ENCODE measurements at regions not wholly inside any gene's neighbourhood (a gene's known extent, or its start where the extent isn't known, plus 50 kb on each side); places are given as distances from the start of the nearest gene placed in this dataset.
A peak's percentile ranks its signal among the peaks of the same experiment; 100 is the strongest.

DNA sequence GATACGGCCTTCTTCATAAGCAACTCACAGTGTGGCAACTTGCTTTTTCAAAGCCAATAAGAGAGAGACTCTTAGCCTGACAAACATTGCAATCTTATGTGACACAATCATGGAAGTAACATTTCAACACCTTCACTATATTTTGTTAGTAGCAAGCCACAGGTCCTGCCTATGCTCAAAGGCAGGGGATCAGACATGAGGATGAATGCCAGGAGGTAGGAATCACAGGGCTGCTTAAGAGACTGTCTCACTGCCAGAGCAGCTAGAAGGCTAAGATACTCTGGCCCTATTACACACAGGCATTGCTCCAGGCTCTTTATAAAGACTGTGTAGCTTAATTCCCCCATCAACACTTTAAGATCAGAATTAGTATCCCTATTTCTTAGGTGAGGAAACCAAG, 236.2 kb upstream of the KAZN start:
- no peak overlapping the region for H3K4me3 ChIP-seq (ENCODE audit: low read depth, low read length)
- TF ChIP-seq, protein P1, sequence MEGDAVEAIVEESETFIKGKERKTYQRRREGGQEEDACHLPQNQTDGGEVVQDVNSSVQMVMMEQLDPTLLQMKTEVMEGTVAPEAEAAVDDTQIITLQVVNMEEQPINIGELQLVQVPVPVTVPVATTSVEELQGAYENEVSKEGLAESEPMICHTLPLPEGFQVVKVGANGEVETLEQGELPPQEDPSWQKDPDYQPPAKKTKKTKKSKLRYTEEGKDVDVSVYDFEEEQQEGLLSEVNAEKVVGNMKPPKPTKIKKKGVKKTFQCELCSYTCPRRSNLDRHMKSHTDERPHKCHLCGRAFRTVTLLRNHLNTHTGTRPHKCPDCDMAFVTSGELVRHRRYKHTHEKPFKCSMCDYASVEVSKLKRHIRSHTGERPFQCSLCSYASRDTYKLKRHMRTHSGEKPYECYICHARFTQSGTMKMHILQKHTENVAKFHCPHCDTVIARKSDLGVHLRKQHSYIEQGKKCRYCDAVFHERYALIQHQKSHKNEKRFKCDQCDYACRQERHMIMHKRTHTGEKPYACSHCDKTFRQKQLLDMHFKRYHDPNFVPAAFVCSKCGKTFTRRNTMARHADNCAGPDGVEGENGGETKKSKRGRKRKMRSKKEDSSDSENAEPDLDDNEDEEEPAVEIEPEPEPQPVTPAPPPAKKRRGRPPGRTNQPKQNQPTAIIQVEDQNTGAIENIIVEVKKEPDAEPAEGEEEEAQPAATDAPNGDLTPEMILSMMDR (IDR thresholded peaks at IDR 0.05; ENCODE audit: low read depth, low read length, missing control alignments): no peak
- in situ Hi-C loops (cut with HindIII; ENCODE audit: low sequenced_read_pairs): no loop called here
- no peak for DNase-seq (ENCODE audit: low read depth)

DNA sequence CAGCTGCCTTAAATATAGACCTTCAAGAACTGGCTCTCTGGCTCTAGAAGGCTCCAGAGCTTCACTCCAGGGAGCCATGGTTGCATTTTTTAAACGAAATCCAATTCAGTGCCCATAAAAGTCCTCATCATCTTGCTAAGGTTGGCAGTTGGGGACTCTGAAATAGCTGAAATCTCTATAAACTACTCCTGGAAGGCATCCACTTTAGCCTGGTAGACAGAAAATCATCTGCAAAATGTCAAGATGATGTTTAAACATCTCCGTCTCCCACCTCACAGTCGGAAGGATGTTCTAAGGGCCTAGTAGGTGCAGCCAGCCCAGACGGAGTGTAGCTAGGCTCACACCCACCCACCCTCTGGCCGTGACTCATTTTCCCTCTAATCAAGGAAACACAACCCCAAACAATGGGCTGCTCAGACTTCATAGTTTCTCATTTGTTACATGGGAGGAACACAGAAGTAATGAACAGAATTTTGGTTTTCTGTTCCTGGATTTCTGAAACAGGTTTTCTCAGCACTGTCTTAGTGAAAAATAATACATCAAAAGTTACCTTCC, 235.4 kb upstream of the KAZN start:
- no peak overlapping the region for H3K4me3 ChIP-seq (ENCODE audit: low read depth, low read length)
- TF ChIP-seq, protein P1 (IDR thresholded peaks at IDR 0.05; ENCODE audit: low read depth, low read length, missing control alignments): no peak
- in situ Hi-C loops (cut with HindIII; ENCODE audit: low sequenced_read_pairs): no loop called here
- DNase-seq (ENCODE audit: low read depth): no peak

DNA sequence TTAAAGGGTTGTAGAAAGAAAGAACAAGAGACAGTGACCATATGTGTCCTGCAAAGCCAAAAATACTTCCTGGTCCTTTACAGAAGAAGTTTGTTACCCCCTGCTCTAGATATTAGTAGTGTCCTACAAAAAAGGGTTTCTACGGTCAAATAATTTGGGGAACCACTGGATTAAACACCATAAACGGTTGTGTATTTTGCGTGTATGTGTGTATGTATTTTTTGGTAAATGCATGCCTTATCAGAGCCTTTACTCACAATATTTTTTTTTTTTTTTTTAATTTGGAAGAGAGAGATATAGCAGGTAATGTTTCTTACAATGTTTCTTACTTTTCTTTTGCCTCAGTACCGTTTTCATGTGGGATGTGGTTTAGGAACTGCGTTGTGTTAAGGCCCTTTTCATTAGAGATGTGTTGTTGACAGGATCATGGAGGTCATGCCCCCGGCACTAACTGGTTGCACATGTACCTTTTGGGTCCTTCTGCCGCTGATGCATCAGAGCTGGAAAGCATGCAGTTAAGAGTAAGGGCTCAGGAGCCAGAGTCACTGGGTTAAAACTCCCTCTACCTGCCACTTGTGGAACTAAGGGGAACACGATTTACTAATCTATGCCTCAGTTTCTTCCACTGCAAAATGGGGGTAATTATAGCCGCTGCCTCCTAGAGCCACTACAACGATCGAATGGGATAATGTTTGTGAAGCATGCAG, 234.6 kb upstream of the KAZN start:
- in situ Hi-C loops (cut with HindIII; ENCODE audit: low sequenced_read_pairs): no loop called here
- H3K4me3 ChIP-seq (ENCODE audit: low read depth, low read length): no peak overlapping the region
- TF ChIP-seq, protein P1 (IDR thresholded peaks at IDR 0.05; ENCODE audit: low read depth, low read length, missing control alignments): peak; percentile 16
- no peak for DNase-seq (ENCODE audit: low read depth)

DNA sequence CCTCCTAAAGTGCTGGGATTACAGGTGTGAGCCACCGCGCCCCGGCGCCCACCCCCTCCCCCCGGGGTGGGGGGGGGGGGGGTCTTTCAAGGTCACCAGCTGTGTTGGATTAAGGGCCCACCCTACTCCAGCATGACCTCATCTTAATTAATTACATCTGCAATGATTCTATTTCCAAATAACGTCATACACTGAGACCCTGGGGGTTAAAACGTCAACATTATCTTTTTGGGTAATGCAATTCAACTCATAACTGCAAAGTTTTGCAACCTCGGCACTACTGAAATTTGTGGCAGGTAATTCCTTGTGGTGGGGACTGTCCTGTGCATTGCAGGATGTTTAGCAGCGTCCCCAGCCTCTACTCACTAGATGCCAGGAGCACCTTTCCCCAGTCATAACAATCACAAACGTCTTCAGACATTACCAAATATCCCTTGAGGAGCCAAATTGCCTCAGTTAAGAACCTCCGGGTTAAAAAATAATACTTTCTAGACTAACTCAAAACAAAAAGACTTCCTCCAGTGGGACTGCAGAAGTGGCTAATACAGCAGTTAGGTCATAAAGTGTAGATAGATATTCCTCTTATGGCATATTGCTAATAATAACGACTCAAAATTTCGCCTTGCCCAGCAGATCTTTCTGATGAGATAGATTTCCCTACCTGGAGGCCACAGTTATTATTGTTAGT, 233.0 kb upstream of the KAZN start:
- TF ChIP-seq, protein P1 (IDR thresholded peaks at IDR 0.05; ENCODE audit: low read depth, low read length, missing control alignments): no peak
- in situ Hi-C loops (cut with HindIII; ENCODE audit: low sequenced_read_pairs): no loop called here
- DNase-seq (ENCODE audit: low read depth): no peak
- no peak overlapping the region for H3K4me3 ChIP-seq (ENCODE audit: low read depth, low read length)

DNA sequence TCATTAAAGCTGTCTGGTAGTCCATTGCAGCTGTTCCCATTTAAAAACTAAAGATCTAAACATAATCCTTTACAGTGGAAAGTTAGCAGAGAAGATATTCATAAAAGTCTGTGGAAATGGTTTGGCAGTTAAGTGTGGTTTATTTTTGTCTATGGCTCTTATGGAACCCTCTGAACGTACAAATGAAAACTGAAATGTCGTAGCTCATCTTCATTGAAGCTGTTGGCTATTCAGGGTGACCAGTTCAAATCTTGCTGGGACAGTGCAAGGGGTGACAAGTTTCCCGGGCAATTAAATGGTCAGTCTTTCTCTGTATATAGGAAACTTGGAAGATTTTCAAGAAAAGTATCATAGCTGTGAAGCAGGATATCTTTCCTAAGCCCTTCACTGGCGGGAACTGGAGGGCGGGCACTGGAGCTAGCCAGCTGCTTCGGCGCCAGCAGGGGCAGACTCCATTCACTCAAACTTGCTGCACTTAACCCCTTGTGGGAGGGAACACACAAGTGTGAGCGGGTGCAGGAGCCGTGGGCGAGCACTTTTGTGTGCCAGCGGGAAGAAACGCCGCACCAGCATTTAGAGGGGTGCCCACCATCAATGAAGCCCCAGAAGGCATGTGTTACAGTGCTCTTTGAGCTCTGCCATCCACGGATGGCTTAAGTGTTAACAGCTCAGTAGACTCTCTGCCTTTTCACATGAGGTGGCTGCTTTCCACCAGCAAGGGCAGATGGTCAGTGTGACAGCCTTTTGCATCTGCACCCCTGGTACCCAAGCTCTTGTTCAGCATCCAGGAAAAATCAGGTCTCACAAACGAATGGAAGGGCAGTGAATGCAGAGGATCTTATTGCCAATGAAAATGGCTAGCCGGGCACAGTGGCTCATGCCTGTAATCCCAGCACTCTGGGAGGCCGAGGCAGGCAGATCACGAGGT, 232.1 kb upstream of the KAZN start:
- in situ Hi-C loops (cut with HindIII; ENCODE audit: low sequenced_read_pairs): no loop called here
- peak; percentile 11 for DNase-seq (ENCODE audit: low read depth)
- H3K4me3 ChIP-seq (ENCODE audit: low read depth, low read length): no peak overlapping the region
- TF ChIP-seq, protein P1 (IDR thresholded peaks at IDR 0.05; ENCODE audit: low read depth, low read length, missing control alignments): peak; percentile 17

DNA sequence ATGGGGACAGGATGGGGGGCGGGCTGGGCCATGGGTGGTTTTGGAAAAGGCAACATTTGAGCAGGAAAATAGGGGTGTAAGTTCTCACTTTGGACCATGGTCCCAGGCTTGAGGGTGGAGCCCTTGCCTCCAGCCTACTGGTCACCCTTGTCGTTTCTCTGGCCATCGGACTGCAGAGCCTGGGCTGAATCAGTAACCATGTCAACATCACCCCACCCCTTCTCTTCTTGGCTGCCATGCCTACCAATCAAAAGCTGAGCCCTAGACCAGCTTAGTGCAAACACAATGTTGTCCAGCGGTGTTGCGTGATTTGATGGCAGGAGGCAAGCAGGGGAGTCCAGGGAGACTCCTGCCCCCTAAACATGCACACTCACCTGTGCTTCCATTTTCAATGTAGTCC, 231.0 kb upstream of the KAZN start:
- in situ Hi-C loops (cut with HindIII; ENCODE audit: low sequenced_read_pairs): no loop called here
- TF ChIP-seq, protein P1 (IDR thresholded peaks at IDR 0.05; ENCODE audit: low read depth, low read length, missing control alignments): no peak
- DNase-seq (ENCODE audit: low read depth): no peak
- H3K4me3 ChIP-seq (ENCODE audit: low read depth, low read length): no peak overlapping the region
